ENCODE measurements at regions not wholly inside any gene's neighbourhood (a gene's known extent, or its start where the extent isn't known, plus 50 kb on each side); places are given as distances from the start of the nearest gene placed in this dataset.

DNA sequence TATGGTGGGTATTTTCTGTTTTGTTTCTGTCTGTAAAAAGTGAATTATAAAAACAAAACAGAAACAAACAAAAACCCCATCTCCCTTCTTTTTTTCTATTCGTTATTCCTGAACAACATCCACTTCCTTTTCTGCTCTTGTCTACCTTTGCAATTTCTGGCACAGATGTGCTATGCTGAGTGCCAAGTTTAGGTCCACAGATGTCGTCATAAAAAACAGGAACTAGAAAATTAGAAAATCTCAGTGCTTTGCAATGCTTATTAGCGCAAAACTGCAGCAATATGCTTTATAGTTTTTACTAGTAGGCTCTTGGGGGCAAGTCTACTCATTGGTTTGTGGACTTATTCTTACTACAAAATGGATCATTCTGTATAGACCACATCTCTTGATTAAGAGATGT lies 94.2 kb upstream of the PRKCQ start:
- Mint-ChIP-seq H3K4me3 (ENCODE audit: unreplicated experiment) (no peak overlapping the region), H3K4me1 (ENCODE audit: low read depth, unreplicated experiment) (no peaks in the 10 kb centered on the region), H3K36me3 (ENCODE audit: unreplicated experiment) (no peaks in the 10 kb centered on the region), H3K9me3 (ENCODE audit: unreplicated experiment) (peaks cover 2% of the 10 kb centered on the region), H3K27ac (ENCODE audit: unreplicated experiment) (no peak overlapping the region), H3K27me3 (ENCODE audit: unreplicated experiment) (no peaks in the 10 kb centered on the region)
- no peak for TF ChIP-seq CTCF (IDR thresholded peaks at IDR 0.05; ENCODE audit: partially characterized antibody, unreplicated experiment)
- no peak for DNase-seq

- peaks cover 2% of the 10 kb centered on the region for H3K9me3 Mint-ChIP-seq (ENCODE audit: unreplicated experiment)
- DNase-seq: no peak
- no peaks in the 10 kb centered on the region for H3K27me3 Mint-ChIP-seq (ENCODE audit: unreplicated experiment)
- no peak for TF ChIP-seq CTCF (IDR thresholded peaks at IDR 0.05; ENCODE audit: partially characterized antibody, unreplicated experiment)
- H3K4me1 Mint-ChIP-seq (ENCODE audit: low read depth, unreplicated experiment): no peaks in the 10 kb centered on the region
- H3K4me3 Mint-ChIP-seq (ENCODE audit: unreplicated experiment): no peak overlapping the region
- no peak overlapping the region for H3K27ac Mint-ChIP-seq (ENCODE audit: unreplicated experiment)
- no peaks in the 10 kb centered on the region for H3K36me3 Mint-ChIP-seq (ENCODE audit: unreplicated experiment)
Observed at GRCh38 chr10:6671976-6672375, 91.9 kb upstream of the PRKCQ start.

GRCh38 chr10:6669269-6669859 lies 89.3 kb upstream of the PRKCQ start:
- Mint-ChIP-seq H3K4me3 (ENCODE audit: unreplicated experiment) (no peak overlapping the region), H3K27ac (ENCODE audit: unreplicated experiment) (no peak overlapping the region), H3K27me3 (ENCODE audit: unreplicated experiment) (no peaks in the 10 kb centered on the region), H3K9me3 (ENCODE audit: unreplicated experiment) (no peaks in the 10 kb centered on the region), H3K4me1 (ENCODE audit: low read depth, unreplicated experiment) (no peaks in the 10 kb centered on the region), H3K36me3 (ENCODE audit: unreplicated experiment) (no peaks in the 10 kb centered on the region)
- TF ChIP-seq CTCF (IDR thresholded peaks at IDR 0.05; ENCODE audit: partially characterized antibody, unreplicated experiment): peak; percentile 81
- no peak for DNase-seq

DNA sequence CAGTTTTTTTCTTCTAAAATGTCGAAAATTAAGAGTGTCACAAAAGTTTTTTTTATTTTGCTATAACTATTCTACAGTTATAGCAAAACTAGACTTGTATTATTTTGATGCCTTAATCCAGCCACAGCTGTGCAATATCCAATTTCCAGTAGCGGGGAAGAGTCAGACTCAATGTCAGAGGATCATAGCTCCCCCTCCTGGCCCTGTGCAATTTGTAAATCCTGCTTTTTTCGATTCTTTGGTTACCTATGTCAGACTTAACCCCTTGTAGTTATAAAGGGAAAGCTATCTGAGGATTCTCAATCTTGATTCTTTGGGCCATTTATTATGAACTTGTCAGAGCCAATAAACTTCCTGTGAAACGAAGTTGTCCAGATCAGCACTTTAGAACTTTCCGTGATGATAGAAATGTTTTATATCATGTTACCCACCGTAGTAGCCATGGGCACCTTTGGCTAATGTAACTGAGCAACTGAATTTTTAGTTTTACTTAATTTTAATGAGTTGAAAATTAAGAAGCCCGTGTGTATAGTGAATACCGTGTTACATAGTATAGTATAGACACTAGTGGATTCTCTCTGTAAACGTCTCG lies 87.7 kb upstream of the PRKCQ start:
- Mint-ChIP-seq H3K9me3 (ENCODE audit: unreplicated experiment) (no peaks in the 10 kb centered on the region), H3K4me3 (ENCODE audit: unreplicated experiment) (no peak overlapping the region), H3K36me3 (ENCODE audit: unreplicated experiment) (no peaks in the 10 kb centered on the region), H3K27me3 (ENCODE audit: unreplicated experiment) (no peaks in the 10 kb centered on the region), H3K4me1 (ENCODE audit: low read depth, unreplicated experiment) (no peaks in the 10 kb centered on the region), H3K27ac (ENCODE audit: unreplicated experiment) (no peak overlapping the region)
- TF ChIP-seq CTCF (IDR thresholded peaks at IDR 0.05; ENCODE audit: partially characterized antibody, unreplicated experiment): peak; percentile 60
- peak; percentile 52 for DNase-seq

GRCh38 chr10:6667150-6667549 lies 87.1 kb upstream of the PRKCQ start:
- no peak for DNase-seq
- Mint-ChIP-seq H3K36me3 (ENCODE audit: unreplicated experiment) (no peaks in the 10 kb centered on the region), H3K27me3 (ENCODE audit: unreplicated experiment) (no peaks in the 10 kb centered on the region), H3K9me3 (ENCODE audit: unreplicated experiment) (no peaks in the 10 kb centered on the region), H3K27ac (ENCODE audit: unreplicated experiment) (no peak overlapping the region), H3K4me1 (ENCODE audit: low read depth, unreplicated experiment) (no peaks in the 10 kb centered on the region), H3K4me3 (ENCODE audit: unreplicated experiment) (no peak overlapping the region)
- no peak for TF ChIP-seq CTCF (IDR thresholded peaks at IDR 0.05; ENCODE audit: partially characterized antibody, unreplicated experiment)

All from glutamatergic neuron (in vitro differentiated cells).